Right atrium auricular region (tissue), 2 donors: ENCODE measurements at regions not wholly inside any gene's neighbourhood (a gene's known extent, or its start where the extent isn't known, plus 50 kb on each side); places are given as distances from the start of the nearest gene placed in this dataset.

ENCODE experiments used
- DNase-seq: peaks from one replicate; pipeline ENCODE4 v3.0.0-alpha.2; 2019; ENCODE audit warnings: low spot score
- H3K27ac ChIP-seq, 2 donors: fragments of 200-600 bp; sonication (generic); 1 replicate in 1 of 2; 2 replicates in 1 of 2; pipeline ENCODE4 v1.5.1; 2016 to 2019
- H3K27me3 ChIP-seq, 2 donors: fragments of 200-600 bp; sonication (generic); one replicate each; pipeline versions ENCODE4 v1.5.1 to v1.6.0; 2017 to 2019
- H3K36me3 ChIP-seq: fragments of 200-600 bp; sonication (generic); one replicate; pipeline ENCODE4 v1.5.1; 2016
- H3K4me1 ChIP-seq, 2 donors: fragments of 200-600 bp; sonication (generic); one replicate each; pipeline versions ENCODE4 v1.5.1 to v1.6.0; 2017 to 2019
- H3K4me3 ChIP-seq, 2 donors: fragments of 200-600 bp; sonication (generic); 1 replicate in 1 of 2; 2 replicates in 1 of 2; pipeline ENCODE4 v1.5.1; 2017 to 2019; ENCODE audit warnings: mild to moderate bottlenecking in 1 of 2, moderate library complexity in 1 of 2
- H3K9me3 ChIP-seq, 2 donors: fragments of 200-600 bp; sonication (generic); one replicate each; pipeline ENCODE4 v1.5.1; 2019
- TF ChIP-seq, protein P1 (sequence below), 2 donors: fragments of 200-600 bp; sonication (generic); IDR thresholded peaks; one replicate each; pipeline ENCODE4 v1.5.1; 2019; ENCODE audit warnings: antibody characterized with exemption in 2 of 2

DNA sequence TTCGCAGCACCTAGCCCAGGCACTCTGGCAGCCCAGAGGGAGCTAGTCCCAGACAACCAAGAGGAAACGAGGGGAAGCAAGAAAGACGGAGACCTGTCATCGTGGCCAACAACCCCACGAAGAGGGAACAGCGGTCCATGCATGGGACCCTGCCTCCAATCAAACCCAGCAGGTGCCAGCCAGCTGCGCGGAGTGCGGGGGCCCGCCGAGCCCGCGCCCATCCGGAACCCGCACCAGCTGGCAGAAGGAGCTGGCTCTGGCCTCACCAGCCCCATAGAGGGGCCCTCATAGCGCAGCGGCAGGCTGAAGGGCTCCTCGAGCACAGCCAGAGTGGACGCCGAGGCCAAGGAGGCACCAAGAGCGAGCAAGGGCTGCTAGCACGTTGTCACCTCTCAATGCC, 332.4 kb upstream of the MAGEB18 start:
- Histone ChIP-seq H3K36me3 (no peaks in the 10 kb centered on the region), H3K27ac (no peak overlapping the region), H3K4me3 (no peak overlapping the region), H3K27me3 (no peaks in the 10 kb centered on the region), H3K4me1 (no peaks in the 10 kb centered on the region), H3K9me3 (no peaks in the 10 kb centered on the region)
- DNase-seq = no peak
- TF ChIP-seq, protein P1, sequence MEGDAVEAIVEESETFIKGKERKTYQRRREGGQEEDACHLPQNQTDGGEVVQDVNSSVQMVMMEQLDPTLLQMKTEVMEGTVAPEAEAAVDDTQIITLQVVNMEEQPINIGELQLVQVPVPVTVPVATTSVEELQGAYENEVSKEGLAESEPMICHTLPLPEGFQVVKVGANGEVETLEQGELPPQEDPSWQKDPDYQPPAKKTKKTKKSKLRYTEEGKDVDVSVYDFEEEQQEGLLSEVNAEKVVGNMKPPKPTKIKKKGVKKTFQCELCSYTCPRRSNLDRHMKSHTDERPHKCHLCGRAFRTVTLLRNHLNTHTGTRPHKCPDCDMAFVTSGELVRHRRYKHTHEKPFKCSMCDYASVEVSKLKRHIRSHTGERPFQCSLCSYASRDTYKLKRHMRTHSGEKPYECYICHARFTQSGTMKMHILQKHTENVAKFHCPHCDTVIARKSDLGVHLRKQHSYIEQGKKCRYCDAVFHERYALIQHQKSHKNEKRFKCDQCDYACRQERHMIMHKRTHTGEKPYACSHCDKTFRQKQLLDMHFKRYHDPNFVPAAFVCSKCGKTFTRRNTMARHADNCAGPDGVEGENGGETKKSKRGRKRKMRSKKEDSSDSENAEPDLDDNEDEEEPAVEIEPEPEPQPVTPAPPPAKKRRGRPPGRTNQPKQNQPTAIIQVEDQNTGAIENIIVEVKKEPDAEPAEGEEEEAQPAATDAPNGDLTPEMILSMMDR (IDR thresholded peaks at IDR 0.05) = no peak

DNA sequence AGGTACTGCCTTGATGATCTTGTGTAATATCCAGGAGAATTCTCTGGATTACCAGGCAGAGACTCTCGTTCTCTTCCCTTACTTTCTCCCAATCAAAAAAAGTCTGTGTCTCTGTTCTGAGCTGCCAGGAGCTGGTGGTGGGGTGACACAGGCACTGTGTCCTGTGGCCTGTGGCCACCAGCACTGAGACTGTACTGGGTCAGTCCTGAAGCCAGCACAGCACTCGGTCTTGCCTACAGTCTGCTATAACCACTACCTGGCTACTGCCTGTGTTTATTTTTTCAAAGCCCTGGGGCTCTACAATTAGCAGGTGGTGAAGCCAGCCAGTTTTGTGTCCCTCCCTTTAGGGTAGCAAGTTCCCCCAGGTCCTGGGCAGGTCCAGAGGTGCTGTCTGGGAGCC, 331.1 kb upstream of the MAGEB18 start:
- TF ChIP-seq, protein P1 (IDR thresholded peaks at IDR 0.05) = no peak
- H3K36me3 ChIP-seq = no peaks in the 10 kb centered on the region

GRCh38 chrX:25810202-25810601, 327.9 kb upstream of the MAGEB18 start:
- H3K9me3 ChIP-seq = no peaks in the 10 kb centered on the region
- no peak for DNase-seq
- TF ChIP-seq, protein P1 (IDR thresholded peaks at IDR 0.05) = no peak
- no peak overlapping the region for H3K27ac ChIP-seq
- H3K4me3 ChIP-seq = no peak overlapping the region
- H3K27me3 ChIP-seq = no peaks in the 10 kb centered on the region
- no peaks in the 10 kb centered on the region for H3K36me3 ChIP-seq
- no peaks in the 10 kb centered on the region for H3K4me1 ChIP-seq

More for the DNA sequence above, 331.1 kb upstream of the MAGEB18 start:
- Histone ChIP-seq H3K27me3 (no peaks in the 10 kb centered on the region), H3K4me3 (no peak overlapping the region), H3K27ac (no peak overlapping the region), H3K4me1 (no peaks in the 10 kb centered on the region), H3K9me3 (no peaks in the 10 kb centered on the region)
- no peak for DNase-seq

GRCh38 chrX:25819879-25820278, 318.3 kb upstream of the MAGEB18 start:
- Histone ChIP-seq H3K27ac (no peak overlapping the region), H3K4me1 (no peaks in the 10 kb centered on the region), H3K36me3 (no peaks in the 10 kb centered on the region), H3K27me3 (no peaks in the 10 kb centered on the region), H3K9me3 (no peaks in the 10 kb centered on the region), H3K4me3 (no peak overlapping the region)
- TF ChIP-seq, protein P1 (IDR thresholded peaks at IDR 0.05) = no peak
- no peak for DNase-seq

DNA sequence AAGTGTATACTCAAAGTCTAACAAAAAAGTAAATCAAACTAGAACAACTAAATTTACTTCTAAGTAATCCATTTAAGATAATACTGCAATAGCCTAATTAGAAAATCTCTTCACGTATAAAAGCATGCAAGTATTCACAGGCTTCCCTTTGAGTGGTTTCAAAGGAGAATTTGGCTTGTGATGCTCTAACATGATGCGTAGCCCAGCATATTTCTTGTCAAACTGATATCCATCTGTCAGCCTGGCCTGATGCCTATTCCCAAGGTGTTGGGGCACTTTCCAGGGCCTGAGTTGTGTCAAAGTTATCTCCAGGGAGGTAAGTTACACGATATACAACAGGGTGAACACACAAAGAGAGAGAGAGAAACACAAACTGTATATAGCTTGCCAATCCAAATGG, 287.0 kb upstream of the MAGEB18 start:
- Histone ChIP-seq H3K9me3 (no peaks in the 10 kb centered on the region), H3K36me3 (no peaks in the 10 kb centered on the region), H3K27me3 (no peaks in the 10 kb centered on the region), H3K4me3 (no peak overlapping the region), H3K27ac (no peak overlapping the region), H3K4me1 (no peaks in the 10 kb centered on the region)
- DNase-seq = no peak
- TF ChIP-seq, protein P1 (IDR thresholded peaks at IDR 0.05) = no peak

GRCh38 chrX:25853002-25853479, 285.1 kb upstream of the MAGEB18 start:
- Histone ChIP-seq H3K36me3 (no peaks in the 10 kb centered on the region), H3K4me1 (no peaks in the 10 kb centered on the region), H3K4me3 (no peak overlapping the region), H3K27ac (no peak overlapping the region), H3K27me3 (no peaks in the 10 kb centered on the region), H3K9me3 (no peaks in the 10 kb centered on the region)
- TF ChIP-seq, protein P1 (IDR thresholded peaks at IDR 0.05) = no peak
- DNase-seq = no peak
